Adrenal gland (tissue), 5 donors: ENCODE measurements at regions not wholly inside any gene's neighbourhood (a gene's known extent, or its start where the extent isn't known, plus 50 kb on each side); places are given as distances from the start of the nearest gene placed in this dataset.
"Not testable (repeated sequence)": the region's sequence is repeated elsewhere in the genome, so short reads cannot be mapped to it uniquely, and the experiment has no call there.

Source experiments
- CTCF ChIP-seq, 6 experiments: fragments of 450-650 bp in 4 of 6; fragments of 200-600 bp in 2 of 6; sonication (generic) in 1 of 6; IDR thresholded peaks; 1 replicate in 5 of 6; 2 replicates in 1 of 6; pipeline versions ENCODE4 v1.5.1 to v1.8.0; 2016 to 2021; ENCODE audit warnings: antibody characterized with exemption in 6 of 6, mild to moderate bottlenecking in 2 of 6, moderate library complexity in 1 of 6
- POLR2A ChIP-seq, 2 donors: fragments of 450-650 bp; IDR thresholded peaks; one replicate each; pipeline ENCODE4 v1.6.1; 2017; ENCODE audit warnings: antibody characterized with exemption in 2 of 2, mild to moderate bottlenecking in 2 of 2, moderate library complexity in 1 of 2
- donor health status: DM: no; HTN: no; CAD: no.

- TF ChIP-seq POLR2A, CTCF (IDR thresholded peaks at IDR 0.05): not testable (repeated sequence)
Observed at GRCh38 chr9:40962461-40962860, 166.0 kb downstream of the FOXD4L6 start.
